ENCODE measurements at regions not wholly inside any gene's neighbourhood (a gene's known extent, or its start where the extent isn't known, plus 50 kb on each side); places are given as distances from the start of the nearest gene placed in this dataset.

GRCh38 chr18:42392416-42392815 is 437.4 kb downstream of the PIK3C3 start:
- no peak for DNase-seq (ENCODE audit: insufficient read length)
- TF ChIP-seq TAF1 (IDR thresholded peaks at IDR 0.05; ENCODE audit: borderline replicate concordance, low read depth, low read length) (no peak), POLR2AphosphoS5 (IDR thresholded peaks at IDR 0.05; ENCODE audit: low read depth, low read length) (no peak), POLR2A (IDR thresholded peaks at IDR 0.05; ENCODE audit: low read depth, low read length) (no peak)

GRCh38 chr18:42392926-42393325 is 437.9 kb downstream of the PIK3C3 start:
- FAIRE-seq (no peak), DNase-seq (ENCODE audit: insufficient read length) (no peak)
- no peak for TF ChIP-seq POLR2A (IDR thresholded peaks at IDR 0.05; ENCODE audit: low read depth, low read length)
- no peak for TF ChIP-seq TAF1 (IDR thresholded peaks at IDR 0.05; ENCODE audit: borderline replicate concordance, low read depth, low read length)
- TF ChIP-seq POLR2AphosphoS5 (IDR thresholded peaks at IDR 0.05; ENCODE audit: low read depth, low read length) = no peak

More at GRCh38 chr18:42392416-42392815, 437.4 kb downstream of the PIK3C3 start:
- FAIRE-seq = no peak

GRCh38 chr18:42394238-42394637 is 439.2 kb downstream of the PIK3C3 start:
- FAIRE-seq (no peak), DNase-seq (ENCODE audit: insufficient read length) (no peak)
- TF ChIP-seq TAF1 (IDR thresholded peaks at IDR 0.05; ENCODE audit: borderline replicate concordance, low read depth, low read length) (no peak), POLR2AphosphoS5 (IDR thresholded peaks at IDR 0.05; ENCODE audit: low read depth, low read length) (no peak), POLR2A (IDR thresholded peaks at IDR 0.05; ENCODE audit: low read depth, low read length) (no peak)

GRCh38 chr18:42401131-42401673 is 446.2 kb downstream of the PIK3C3 start:
- no peak for TF ChIP-seq POLR2A (IDR thresholded peaks at IDR 0.05; ENCODE audit: low read depth, low read length)
- DNase-seq (ENCODE audit: insufficient read length) = no peak
- no peak for FAIRE-seq

- FAIRE-seq (no peak), DNase-seq (ENCODE audit: insufficient read length) (no peak)
- no peak for TF ChIP-seq POLR2A (IDR thresholded peaks at IDR 0.05; ENCODE audit: low read depth, low read length)
Observed at GRCh38 chr18:42404151-42404550, 449.1 kb downstream of the PIK3C3 start.

GRCh38 chr18:42409005-42409404 is 454.0 kb downstream of the PIK3C3 start:
- TF ChIP-seq POLR2A (IDR thresholded peaks at IDR 0.05; ENCODE audit: low read depth, low read length) = no peak
- TF ChIP-seq POLR2AphosphoS5 (IDR thresholded peaks at IDR 0.05; ENCODE audit: low read depth, low read length) = no peak
- no peak for TF ChIP-seq TAF1 (IDR thresholded peaks at IDR 0.05; ENCODE audit: borderline replicate concordance, low read depth, low read length)
- FAIRE-seq (no peak), DNase-seq (ENCODE audit: insufficient read length) (no peak)

- FAIRE-seq (no peak), DNase-seq (ENCODE audit: insufficient read length) (no peak)
- TF ChIP-seq POLR2A (IDR thresholded peaks at IDR 0.05; ENCODE audit: low read depth, low read length) = no peak
- no peak for TF ChIP-seq TAF1 (IDR thresholded peaks at IDR 0.05; ENCODE audit: borderline replicate concordance, low read depth, low read length)
Observed at GRCh38 chr18:42412281-42412680, 457.2 kb downstream of the PIK3C3 start.

GRCh38 chr18:42412896-42413295 is 457.9 kb downstream of the PIK3C3 start:
- DNase-seq (ENCODE audit: insufficient read length) (no peak), FAIRE-seq (no peak)
- TF ChIP-seq POLR2AphosphoS5 (IDR thresholded peaks at IDR 0.05; ENCODE audit: low read depth, low read length) (no peak), TAF1 (IDR thresholded peaks at IDR 0.05; ENCODE audit: borderline replicate concordance, low read depth, low read length) (no peak), POLR2A (IDR thresholded peaks at IDR 0.05; ENCODE audit: low read depth, low read length) (no peak)

- no peak for TF ChIP-seq POLR2A (IDR thresholded peaks at IDR 0.05; ENCODE audit: low read depth, low read length)
- TF ChIP-seq TAF1 (IDR thresholded peaks at IDR 0.05; ENCODE audit: borderline replicate concordance, low read depth, low read length) = no peak
- TF ChIP-seq POLR2AphosphoS5 (IDR thresholded peaks at IDR 0.05; ENCODE audit: low read depth, low read length) = no peak
- DNase-seq (ENCODE audit: insufficient read length) (no peak), FAIRE-seq (no peak)
Observed at GRCh38 chr18:42413870-42414269, 458.8 kb downstream of the PIK3C3 start.

- no peak for DNase-seq (ENCODE audit: insufficient read length)
- no peak for FAIRE-seq
- TF ChIP-seq POLR2AphosphoS5 (IDR thresholded peaks at IDR 0.05; ENCODE audit: low read depth, low read length) (no peak), TAF1 (IDR thresholded peaks at IDR 0.05; ENCODE audit: borderline replicate concordance, low read depth, low read length) (no peak)
Observed at GRCh38 chr18:42414756-42415454, 459.9 kb downstream of the PIK3C3 start.

GRCh38 chr18:42417189-42417588 is 462.2 kb downstream of the PIK3C3 start:
- TF ChIP-seq POLR2A (IDR thresholded peaks at IDR 0.05; ENCODE audit: low read depth, low read length) (no peak), TAF1 (IDR thresholded peaks at IDR 0.05; ENCODE audit: borderline replicate concordance, low read depth, low read length) (no peak), POLR2AphosphoS5 (IDR thresholded peaks at IDR 0.05; ENCODE audit: low read depth, low read length) (no peak)
- DNase-seq (ENCODE audit: insufficient read length) (no peak), FAIRE-seq (no peak)

GRCh38 chr18:42418121-42418520 is 463.1 kb downstream of the PIK3C3 start:
- DNase-seq (ENCODE audit: insufficient read length) (no peak), FAIRE-seq (no peak)
- no peak for TF ChIP-seq POLR2A (IDR thresholded peaks at IDR 0.05; ENCODE audit: low read depth, low read length)
- TF ChIP-seq TAF1 (IDR thresholded peaks at IDR 0.05; ENCODE audit: borderline replicate concordance, low read depth, low read length) = no peak

- DNase-seq (ENCODE audit: insufficient read length) = no peak
- FAIRE-seq = no peak
- TF ChIP-seq POLR2A (IDR thresholded peaks at IDR 0.05; ENCODE audit: low read depth, low read length) = no peak
- TF ChIP-seq POLR2AphosphoS5 (IDR thresholded peaks at IDR 0.05; ENCODE audit: low read depth, low read length) = no peak
- no peak for TF ChIP-seq TAF1 (IDR thresholded peaks at IDR 0.05; ENCODE audit: borderline replicate concordance, low read depth, low read length)
Observed at GRCh38 chr18:42425025-42425424, 470.0 kb downstream of the PIK3C3 start.

All from GM12892 (cell line).